ENCODE measurements at regions not wholly inside any gene's neighbourhood (a gene's known extent, or its start where the extent isn't known, plus 50 kb on each side); places are given as distances from the start of the nearest gene placed in this dataset.
"Not testable (repeated sequence)": the region's sequence is repeated elsewhere in the genome, so short reads cannot be mapped to it uniquely, and the experiment has no call there.

DNA sequence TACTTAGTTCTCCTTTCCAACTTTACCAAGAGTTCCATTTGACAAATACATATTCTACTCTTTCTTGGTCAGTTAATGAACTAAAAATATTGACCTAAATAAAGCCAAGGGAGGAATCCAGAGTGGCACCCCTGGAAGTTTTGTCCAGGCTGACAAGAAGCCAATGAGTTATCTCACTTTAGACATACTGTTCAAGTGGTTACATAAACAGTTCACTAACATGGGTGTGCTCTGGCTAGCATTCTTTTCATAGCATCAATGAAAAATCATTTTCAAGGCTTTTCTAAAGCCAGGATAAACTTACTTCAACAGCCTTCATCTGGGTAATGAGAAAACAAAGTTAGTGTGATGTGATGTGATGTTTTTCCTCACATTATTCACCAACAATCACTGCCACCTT is 649.4 kb downstream of the TDRD15 start:
- DNase-seq (ENCODE audit: low spot score) = no peak
- TF ChIP-seq, protein P1, sequence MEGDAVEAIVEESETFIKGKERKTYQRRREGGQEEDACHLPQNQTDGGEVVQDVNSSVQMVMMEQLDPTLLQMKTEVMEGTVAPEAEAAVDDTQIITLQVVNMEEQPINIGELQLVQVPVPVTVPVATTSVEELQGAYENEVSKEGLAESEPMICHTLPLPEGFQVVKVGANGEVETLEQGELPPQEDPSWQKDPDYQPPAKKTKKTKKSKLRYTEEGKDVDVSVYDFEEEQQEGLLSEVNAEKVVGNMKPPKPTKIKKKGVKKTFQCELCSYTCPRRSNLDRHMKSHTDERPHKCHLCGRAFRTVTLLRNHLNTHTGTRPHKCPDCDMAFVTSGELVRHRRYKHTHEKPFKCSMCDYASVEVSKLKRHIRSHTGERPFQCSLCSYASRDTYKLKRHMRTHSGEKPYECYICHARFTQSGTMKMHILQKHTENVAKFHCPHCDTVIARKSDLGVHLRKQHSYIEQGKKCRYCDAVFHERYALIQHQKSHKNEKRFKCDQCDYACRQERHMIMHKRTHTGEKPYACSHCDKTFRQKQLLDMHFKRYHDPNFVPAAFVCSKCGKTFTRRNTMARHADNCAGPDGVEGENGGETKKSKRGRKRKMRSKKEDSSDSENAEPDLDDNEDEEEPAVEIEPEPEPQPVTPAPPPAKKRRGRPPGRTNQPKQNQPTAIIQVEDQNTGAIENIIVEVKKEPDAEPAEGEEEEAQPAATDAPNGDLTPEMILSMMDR (IDR thresholded peaks at IDR 0.05; ENCODE audit: extremely low read depth, missing control alignments) = no peak

DNA sequence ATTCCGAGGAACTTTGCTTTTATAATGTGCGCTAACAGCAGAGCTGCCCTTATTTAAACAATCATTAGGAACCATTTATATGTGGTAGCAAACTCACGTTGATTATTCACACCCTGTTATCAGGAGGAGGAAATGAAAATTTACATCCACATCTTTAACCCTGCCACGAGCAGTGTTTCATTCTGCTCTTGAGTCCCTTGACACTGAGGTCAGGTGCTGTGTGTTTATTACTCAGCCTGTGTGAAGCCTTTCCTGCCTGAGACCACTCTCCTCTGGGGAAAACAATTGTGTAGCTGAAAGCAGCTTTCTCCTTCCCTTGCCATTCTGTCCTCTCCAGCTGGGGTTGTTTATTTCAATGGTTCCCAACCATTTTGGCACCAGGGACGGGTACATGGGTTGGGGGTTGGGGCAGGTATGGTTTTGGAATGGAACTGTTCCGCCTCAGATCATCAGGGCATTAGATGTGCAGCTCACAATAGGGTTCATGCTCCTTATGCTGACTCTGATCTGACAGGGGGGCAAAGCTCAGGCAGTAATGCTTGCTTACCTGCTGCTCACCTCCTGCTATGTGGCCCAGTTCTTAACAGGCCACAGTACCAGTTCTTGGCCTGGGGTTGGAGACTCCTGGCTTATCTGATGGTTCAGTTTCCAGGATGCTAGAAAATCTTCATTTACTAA is 651.1 kb downstream of the TDRD15 start:
- TF ChIP-seq, protein P1 (IDR thresholded peaks at IDR 0.05; ENCODE audit: extremely low read depth, missing control alignments) = no peak
- no peak for DNase-seq (ENCODE audit: low spot score)

DNA sequence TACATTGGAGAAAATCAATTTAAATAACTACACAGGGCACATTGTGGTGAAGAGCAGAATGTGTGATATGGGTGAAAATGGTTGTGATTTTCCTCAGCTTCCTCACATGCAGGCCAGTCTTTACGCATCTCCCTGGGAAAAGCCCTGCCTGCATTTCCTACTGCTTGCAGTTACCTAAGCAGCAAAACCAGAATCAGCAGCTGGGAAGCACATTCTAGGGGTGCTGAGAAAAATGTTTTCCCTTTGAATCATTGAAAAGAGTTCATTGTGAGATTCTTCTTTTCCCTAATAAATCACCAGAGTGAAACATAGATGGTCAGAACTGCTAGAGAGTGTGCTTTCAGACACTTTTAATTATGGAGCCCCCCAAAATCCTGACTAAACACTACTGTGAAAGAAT is 656.0 kb downstream of the TDRD15 start:
- TF ChIP-seq, protein P1 (IDR thresholded peaks at IDR 0.05; ENCODE audit: extremely low read depth, missing control alignments) = no peak
- DNase-seq (ENCODE audit: low spot score) = no peak

DNA sequence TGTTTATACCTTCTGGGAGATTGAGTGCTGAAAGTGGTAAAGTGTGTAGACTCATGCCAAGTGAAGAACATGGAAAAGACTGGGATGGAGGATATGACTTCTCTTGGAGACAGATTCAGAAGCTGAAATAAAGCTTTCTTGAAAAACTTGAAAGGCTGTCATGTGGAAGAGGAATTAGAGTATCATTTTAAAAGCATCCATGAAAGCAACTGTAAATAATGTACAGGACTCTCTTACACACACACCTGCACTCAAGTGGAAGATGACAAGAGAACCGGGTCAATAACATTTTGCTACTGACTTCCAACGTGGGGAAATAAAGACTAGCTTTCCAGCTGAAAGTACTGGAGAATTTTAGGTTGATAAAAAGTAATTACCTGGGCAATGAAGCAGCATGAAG is 658.2 kb downstream of the TDRD15 start:
- no peak for DNase-seq (ENCODE audit: low spot score)
- TF ChIP-seq, protein P1 (IDR thresholded peaks at IDR 0.05; ENCODE audit: extremely low read depth, missing control alignments) = no peak

DNA sequence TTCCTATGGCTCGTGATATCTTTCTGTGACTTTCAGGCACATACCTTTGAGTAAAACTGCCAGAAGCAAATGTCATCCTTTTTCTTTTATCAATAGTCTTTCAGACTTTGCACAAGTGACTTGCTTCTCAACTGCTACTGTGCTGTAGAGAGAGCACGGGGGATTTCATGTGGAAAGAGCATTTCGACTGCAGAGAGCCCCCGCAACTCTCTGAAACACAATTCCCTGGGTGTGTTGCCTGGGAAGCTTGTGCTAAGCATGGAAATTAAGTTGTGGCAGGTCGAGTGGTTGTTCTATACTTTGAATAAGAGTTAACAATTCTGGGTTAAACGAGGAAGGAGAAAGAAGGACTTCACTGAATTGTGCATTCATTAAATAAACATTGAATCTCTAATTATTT is 659.1 kb downstream of the TDRD15 start:
- DNase-seq (ENCODE audit: low spot score) = no peak
- TF ChIP-seq, protein P1 (IDR thresholded peaks at IDR 0.05; ENCODE audit: extremely low read depth, missing control alignments) = no peak

DNA sequence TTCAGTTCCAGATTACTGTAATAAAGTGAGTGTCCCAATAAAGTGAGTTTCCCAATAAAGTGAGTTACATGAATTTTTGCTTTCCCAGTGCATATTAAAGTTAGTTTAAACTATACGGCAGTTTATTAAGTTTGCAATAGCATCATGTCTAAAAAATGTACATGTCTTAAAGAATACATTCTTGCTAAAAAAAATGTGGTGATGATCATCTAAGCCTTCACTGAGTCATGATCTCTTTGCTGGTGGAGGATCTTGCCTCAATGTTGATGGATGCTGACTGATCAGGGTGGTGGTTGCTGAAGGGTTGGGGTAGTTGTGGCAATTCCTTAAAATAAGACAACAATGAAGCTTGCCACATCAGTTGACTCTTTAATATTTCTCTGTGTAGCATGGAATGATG is 664.2 kb downstream of the TDRD15 start:
- TF ChIP-seq, protein P1 (IDR thresholded peaks at IDR 0.05; ENCODE audit: extremely low read depth, missing control alignments) = no peak
- no peak for DNase-seq (ENCODE audit: low spot score)

DNA sequence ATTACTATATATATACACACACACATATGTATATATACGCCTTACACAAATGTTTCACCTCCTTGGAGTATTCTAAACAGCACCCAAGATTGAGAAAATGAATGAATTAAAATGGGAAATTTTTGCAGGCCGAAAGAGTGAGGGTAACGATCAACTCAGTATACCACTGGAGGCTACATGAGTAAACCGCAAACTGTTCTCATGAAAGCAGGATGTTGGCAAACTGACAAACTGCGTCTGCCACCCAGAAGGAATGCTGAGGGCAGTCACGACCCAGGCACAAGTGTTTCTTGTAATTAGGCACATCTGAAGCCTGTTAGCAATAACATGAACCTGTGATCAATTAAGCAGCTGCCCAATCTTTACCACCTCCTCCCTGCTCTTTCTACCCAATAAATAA is 666.5 kb downstream of the TDRD15 start:
- DNase-seq (ENCODE audit: low spot score) = not testable (repeated sequence)

DNA sequence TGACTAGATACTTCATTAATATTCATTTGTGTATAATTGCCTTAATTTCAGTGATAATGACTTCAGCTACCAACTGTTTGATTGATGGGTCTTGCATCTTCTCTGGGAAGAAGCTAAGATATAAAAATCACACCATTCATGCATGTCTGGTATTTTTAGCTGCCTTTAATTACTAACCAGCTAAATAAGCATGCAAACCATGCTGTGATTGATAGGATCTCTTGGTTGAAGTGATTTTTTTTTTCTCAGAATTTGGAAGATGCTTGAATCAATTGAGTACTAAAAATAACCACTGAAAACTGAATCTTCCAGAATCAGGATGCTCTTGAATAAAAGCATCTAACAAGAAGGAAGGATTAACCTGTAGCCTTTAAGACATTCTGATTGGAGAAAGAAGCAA is 668.8 kb downstream of the TDRD15 start:
- no peak for DNase-seq (ENCODE audit: low spot score)
- TF ChIP-seq, protein P1 (IDR thresholded peaks at IDR 0.05; ENCODE audit: extremely low read depth, missing control alignments) = no peak

All from GM20000 (cell line).